HFFc6 (cell line): ENCODE measurements at regions not wholly inside any gene's neighbourhood (a gene's known extent, or its start where the extent isn't known, plus 50 kb on each side); places are given as distances from the start of the nearest gene placed in this dataset.

ENCODE experiments used
- DNase-seq: peaks from one replicate; pipeline ENCODE4 v3.0.0-alpha.2; 2018
- H3K27ac Mint-ChIP-seq: 2 replicates; pipeline ENCODE4 v1.8.0; 2020; ENCODE audit warnings: mild to moderate bottlenecking, mixed read lengths
- H3K27me3 Mint-ChIP-seq: 2 replicates; pipeline ENCODE4 v1.8.0; 2021; ENCODE audit warnings: mild to moderate bottlenecking, moderate library complexity, mixed read lengths; ENCODE audit not compliant: insufficient read depth
- H3K36me3 Mint-ChIP-seq: 2 replicates; pipeline ENCODE4 v1.8.0; 2021; ENCODE audit warnings: low read depth, mixed read lengths
- H3K4me1 Mint-ChIP-seq: 2 replicates; pipeline ENCODE4 v1.8.0; 2020; ENCODE audit warnings: low read depth, mixed read lengths
- H3K4me3 Mint-ChIP-seq: 2 replicates; pipeline ENCODE4 v1.8.0; 2020; ENCODE audit warnings: mild to moderate bottlenecking, moderate library complexity, mixed read lengths
- H3K9me3 Mint-ChIP-seq: 2 replicates; pipeline ENCODE4 v1.8.0; 2020; ENCODE audit warnings: mild to moderate bottlenecking, mixed read lengths
- CTCF ChIP-seq: fragments of 200-600 bp; sonication (generic); IDR thresholded peaks from 2 replicates; pipeline ENCODE4 v1.5.0; 2021; ENCODE audit warnings: antibody characterized with exemption, mild to moderate bottlenecking

- Mint-ChIP-seq H3K27me3 (no peaks in the 10 kb centered on the region; the same call in none of the 2 replicates), H3K4me1 (no peaks in the 10 kb centered on the region), H3K4me3 (no peak overlapping the region), H3K27ac (no peak overlapping the region), H3K9me3 (peaks cover 3% of the 10 kb centered on the region; the same call in 1 of the 2 replicates), H3K36me3 (no peaks in the 10 kb centered on the region)
- no peak for TF ChIP-seq CTCF
- DNase-seq: no peak
Observed at GRCh38 chr21:15204140-15204969, 139.6 kb upstream of the NRIP1 start.

DNA sequence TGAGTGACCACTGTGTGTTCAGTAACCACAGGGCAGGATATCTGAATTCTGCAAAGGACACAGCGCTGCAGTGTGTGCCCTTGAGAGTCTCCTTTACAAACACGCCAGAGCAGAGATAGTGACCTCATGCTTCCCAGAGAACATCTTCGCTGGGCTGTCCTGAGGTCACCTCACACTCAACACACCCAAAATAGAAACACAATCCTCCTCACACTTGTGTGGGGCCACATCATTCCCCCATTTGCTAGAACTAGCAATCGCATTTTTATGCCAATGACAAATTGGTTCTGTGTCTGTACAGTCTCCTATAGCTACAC lies 140.1 kb upstream of the NRIP1 start:
- H3K9me3 Mint-ChIP-seq: peaks cover 3% of the 10 kb centered on the region; the same call in 1 of the 2 replicates
- no peak for TF ChIP-seq CTCF
- H3K27me3 Mint-ChIP-seq: no peaks in the 10 kb centered on the region; the same call in none of the 2 replicates
- H3K4me1 Mint-ChIP-seq: no peaks in the 10 kb centered on the region
- no peak for DNase-seq
- H3K4me3 Mint-ChIP-seq: no peak overlapping the region
- no peak overlapping the region for H3K27ac Mint-ChIP-seq
- H3K36me3 Mint-ChIP-seq: no peaks in the 10 kb centered on the region

GRCh38 chr21:15206514-15206913 lies 141.7 kb upstream of the NRIP1 start:
- no peaks in the 10 kb centered on the region for H3K36me3 Mint-ChIP-seq

DNA sequence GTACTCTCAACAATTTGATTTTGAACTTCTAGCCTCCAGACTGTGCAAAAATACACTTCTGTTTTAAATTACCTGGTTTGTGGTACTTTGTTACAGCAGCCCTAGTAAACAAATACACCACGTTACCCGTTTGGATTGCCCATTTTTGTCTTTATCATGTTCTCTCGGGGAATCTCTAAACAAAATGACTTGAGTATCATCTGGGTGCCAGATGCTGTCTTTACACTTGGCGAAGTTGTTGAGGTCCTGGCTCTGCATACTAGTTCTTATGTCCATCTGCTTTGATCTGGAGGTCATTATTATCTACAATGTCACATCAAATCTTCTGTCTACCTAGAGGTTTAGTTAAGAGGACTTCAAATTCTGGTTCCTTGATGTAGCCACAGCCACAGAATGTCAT lies 142.4 kb upstream of the NRIP1 start:
- Mint-ChIP-seq H3K36me3 (no peaks in the 10 kb centered on the region), H3K4me1 (no peaks in the 10 kb centered on the region; the same call in 1 of the 2 replicates), H3K27me3 (peaks cover 2% of the 10 kb centered on the region), H3K9me3 (peaks cover 3% of the 10 kb centered on the region; the same call in 1 of the 2 replicates), H3K27ac (no peak overlapping the region), H3K4me3 (no peak overlapping the region)
- no peak for TF ChIP-seq CTCF
- no peak for DNase-seq

More at GRCh38 chr21:15206514-15206913, 141.7 kb upstream of the NRIP1 start:
- no peak for DNase-seq
- Mint-ChIP-seq H3K27ac (no peak overlapping the region), H3K4me3 (no peak overlapping the region), H3K9me3 (peaks cover 3% of the 10 kb centered on the region; the same call in 1 of the 2 replicates), H3K27me3 (peaks cover 2% of the 10 kb centered on the region), H3K4me1 (no peaks in the 10 kb centered on the region; the same call in 1 of the 2 replicates)
- TF ChIP-seq CTCF: no peak

DNA sequence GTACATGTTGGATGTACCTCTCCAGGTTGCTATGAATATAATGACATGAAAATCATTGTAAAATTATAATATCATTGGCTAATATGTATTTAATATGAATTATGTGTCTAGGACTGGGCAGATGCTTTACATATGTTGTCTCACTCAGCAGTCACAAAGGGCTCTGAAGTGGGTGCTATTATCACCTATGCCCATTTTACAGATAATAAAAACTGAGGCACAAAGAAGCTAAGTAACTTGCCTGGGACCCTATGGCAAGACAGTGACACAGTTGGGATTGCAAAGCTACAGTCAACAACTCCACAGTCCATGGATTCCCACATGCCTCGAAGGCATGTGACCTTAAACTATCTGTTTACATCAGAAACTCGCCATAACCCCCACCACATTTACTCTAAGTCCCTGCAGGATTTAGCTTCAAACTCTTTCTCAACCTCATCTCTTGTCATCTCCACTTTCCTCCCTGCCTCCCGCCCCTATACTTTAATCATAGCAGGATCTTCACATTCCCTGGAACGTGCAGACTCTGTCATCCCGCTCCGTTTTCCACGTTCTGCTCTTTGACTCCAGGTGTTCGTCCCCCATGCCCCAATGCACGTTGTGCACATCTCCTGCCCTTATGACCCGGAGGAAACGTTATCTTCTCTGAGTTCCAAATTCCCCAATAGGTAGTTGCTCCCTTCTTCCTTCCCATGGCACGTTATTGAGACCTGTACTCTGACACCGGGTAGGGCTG lies 143.0 kb upstream of the NRIP1 start:
- Mint-ChIP-seq H3K4me3 (no peak overlapping the region), H3K36me3 (no peaks in the 10 kb centered on the region), H3K4me1 (no peaks in the 10 kb centered on the region; the same call in 1 of the 2 replicates), H3K27me3 (peaks cover 2% of the 10 kb centered on the region), H3K9me3 (peaks cover 3% of the 10 kb centered on the region; the same call in 1 of the 2 replicates), H3K27ac (no peak overlapping the region)
- DNase-seq: no peak
- TF ChIP-seq CTCF: no peak
